ENCODE measurements at regions not wholly inside any gene's neighbourhood (a gene's known extent, or its start where the extent isn't known, plus 50 kb on each side); places are given as distances from the start of the nearest gene placed in this dataset.
A peak's percentile ranks its signal among the peaks of the same experiment; 100 is the strongest.

DNA sequence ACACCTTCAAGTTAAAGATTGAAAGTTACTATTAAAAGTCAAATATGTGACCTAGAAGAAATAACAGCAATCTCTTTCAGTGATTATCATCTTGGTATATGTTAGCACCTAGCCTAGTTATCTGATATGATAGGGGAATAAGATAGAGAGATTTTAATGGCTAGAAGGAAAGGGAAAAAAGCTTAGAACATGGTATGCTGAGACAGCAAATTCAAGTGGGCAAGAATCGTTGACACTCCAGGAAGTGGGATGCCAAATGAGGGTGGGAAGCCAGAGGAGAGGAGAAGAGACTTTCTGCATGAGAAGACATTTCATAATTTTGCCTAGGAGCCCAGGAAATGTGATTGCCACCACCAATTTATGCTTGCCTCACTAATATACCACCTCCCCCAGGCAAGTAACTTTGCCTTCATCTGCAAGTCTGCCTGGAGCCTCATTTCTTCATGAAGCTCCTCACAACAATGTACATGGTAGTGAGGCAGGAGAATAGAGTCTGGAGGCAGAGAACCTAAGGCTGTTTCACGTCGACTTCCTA, 504.9 kb downstream of the TNS1 start:
- Histone ChIP-seq H3K4me3 (ENCODE audit: low read depth, low read length) (no peak overlapping the region), H3K4me1 (ENCODE audit: control insufficient read depth, insufficient read depth, low read length) (no peaks in the 10 kb centered on the region), H3K36me3 (ENCODE audit: control insufficient read depth, insufficient read depth, low read length) (no peaks in the 10 kb centered on the region), H3K27me3 (ENCODE audit: control insufficient read depth, insufficient read depth, low read length) (no peaks in the 10 kb centered on the region), H3K27ac (ENCODE audit: low read depth, low read length) (no peak overlapping the region), H3K9me3 (ENCODE audit: control insufficient read depth, insufficient read depth, low read length) (no peaks in the 10 kb centered on the region)
- WGBS (ENCODE audit: insufficient coverage): 100% methylated on average over 1 of the region's 3 CpGs
- DNase-seq (ENCODE audit: low read depth in 4 of 6, low spot score in 6 of 6): no peak

GRCh38 chr2:217494557-217494956, 508.2 kb downstream of the TNS1 start:
- Histone ChIP-seq H3K27ac (ENCODE audit: low read depth, low read length) (no peak overlapping the region), H3K27me3 (ENCODE audit: control insufficient read depth, insufficient read depth, low read length) (no peaks in the 10 kb centered on the region), H3K36me3 (ENCODE audit: control insufficient read depth, insufficient read depth, low read length) (no peaks in the 10 kb centered on the region), H3K4me1 (ENCODE audit: control insufficient read depth, insufficient read depth, low read length) (no peaks in the 10 kb centered on the region), H3K4me3 (ENCODE audit: low read depth, low read length) (no peak overlapping the region), H3K9me3 (ENCODE audit: control insufficient read depth, insufficient read depth, low read length) (no peaks in the 10 kb centered on the region)
- WGBS (ENCODE audit: insufficient coverage): 100% methylated on average over 1 of the region's 4 CpGs
- no peak for DNase-seq (ENCODE audit: low read depth in 4 of 6, low spot score in 6 of 6)

DNA sequence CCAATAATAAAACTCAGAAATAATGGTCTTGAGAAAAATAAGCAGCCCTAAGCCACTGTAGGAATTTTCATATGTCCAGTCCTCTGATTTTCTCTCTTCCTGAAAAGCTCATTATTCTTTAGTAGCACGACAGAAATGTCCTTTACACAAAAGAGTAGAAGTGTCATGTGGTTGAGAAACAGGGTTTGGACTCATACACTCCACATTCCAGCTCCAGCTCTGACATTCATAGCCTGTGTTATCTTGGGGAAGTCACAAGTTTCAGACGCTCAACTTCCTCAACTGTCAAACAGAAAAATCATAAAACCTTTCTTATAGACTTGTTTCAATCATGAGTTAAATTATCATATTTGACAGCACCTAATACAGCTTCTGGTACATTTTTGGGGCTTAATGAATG, 511.5 kb downstream of the TNS1 start:
- H3K27ac ChIP-seq (ENCODE audit: low read depth, low read length): no peak overlapping the region
- WGBS (ENCODE audit: insufficient coverage): no CpG with 5 or more reads among the region's 2 CpGs
- no peaks in the 10 kb centered on the region for H3K9me3 ChIP-seq (ENCODE audit: control insufficient read depth, insufficient read depth, low read length)
- H3K4me1 ChIP-seq (ENCODE audit: control insufficient read depth, insufficient read depth, low read length): no peaks in the 10 kb centered on the region
- DNase-seq (ENCODE audit: low read depth in 4 of 6, low spot score in 6 of 6): no peak
- no peaks in the 10 kb centered on the region for H3K27me3 ChIP-seq (ENCODE audit: control insufficient read depth, insufficient read depth, low read length)
- H3K36me3 ChIP-seq (ENCODE audit: control insufficient read depth, insufficient read depth, low read length): no peaks in the 10 kb centered on the region
- H3K4me3 ChIP-seq (ENCODE audit: low read depth, low read length): no peak overlapping the region

DNA sequence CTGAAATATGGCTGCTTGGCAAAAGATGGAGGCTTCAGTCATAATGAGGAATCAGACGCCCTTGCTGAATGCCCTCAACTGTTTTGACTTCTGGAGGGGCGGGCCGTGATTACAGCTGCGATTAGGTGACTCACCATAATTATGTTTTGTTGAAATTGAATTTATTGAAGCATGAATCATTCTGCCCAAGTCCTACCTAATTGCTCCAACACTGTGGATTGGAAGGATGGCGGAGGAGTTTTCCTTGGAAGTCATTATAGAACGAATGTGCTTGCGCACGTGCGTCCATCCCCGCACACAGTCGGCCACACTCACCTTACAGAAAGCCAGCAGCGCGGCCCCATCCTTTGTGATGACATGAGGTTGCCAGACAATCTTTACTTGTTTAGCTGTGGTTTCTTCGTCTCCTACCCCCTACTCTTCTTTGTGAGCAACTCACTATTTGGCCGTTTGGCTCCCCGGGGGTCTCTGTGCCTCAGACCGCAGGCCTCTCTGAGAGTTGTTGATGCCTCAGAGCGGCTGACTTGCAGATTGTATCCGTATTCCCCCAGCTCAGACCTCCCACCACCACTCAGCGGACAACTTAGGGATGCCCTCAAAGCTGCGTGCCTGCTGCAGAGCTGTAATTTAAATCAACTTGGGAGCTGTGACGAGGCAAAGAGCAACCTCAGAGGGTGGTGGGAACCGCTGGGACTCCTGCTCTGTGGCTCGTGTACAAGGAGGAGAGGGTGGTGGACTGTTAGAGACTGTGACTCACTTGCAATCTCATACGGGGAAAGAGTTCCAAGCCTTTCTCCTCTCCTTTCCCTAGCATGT, 513.4 kb downstream of the TNS1 start:
- DNase-seq (ENCODE audit: low read depth in 4 of 6, low spot score in 6 of 6): peak in 1 of 6 donors; percentile 22
- no peaks in the 10 kb centered on the region for H3K9me3 ChIP-seq (ENCODE audit: control insufficient read depth, insufficient read depth, low read length)
- H3K36me3 ChIP-seq (ENCODE audit: control insufficient read depth, insufficient read depth, low read length): no peaks in the 10 kb centered on the region
- 54% methylated on average over 6 of the region's 25 CpGs for WGBS (ENCODE audit: insufficient coverage)
- no peak overlapping the region for H3K27ac ChIP-seq (ENCODE audit: low read depth, low read length)
- H3K27me3 ChIP-seq (ENCODE audit: control insufficient read depth, insufficient read depth, low read length): no peaks in the 10 kb centered on the region
- H3K4me1 ChIP-seq (ENCODE audit: control insufficient read depth, insufficient read depth, low read length): no peaks in the 10 kb centered on the region
- H3K4me3 ChIP-seq (ENCODE audit: low read depth, low read length): no peak overlapping the region

- H3K27ac ChIP-seq (ENCODE audit: low read depth, low read length): no peak overlapping the region
- H3K36me3 ChIP-seq (ENCODE audit: control insufficient read depth, insufficient read depth, low read length): no peaks in the 10 kb centered on the region
- H3K9me3 ChIP-seq (ENCODE audit: control insufficient read depth, insufficient read depth, low read length): no peaks in the 10 kb centered on the region
- no peak for DNase-seq (ENCODE audit: low read depth in 4 of 6, low spot score in 6 of 6)
- H3K4me1 ChIP-seq (ENCODE audit: control insufficient read depth, insufficient read depth, low read length): no peaks in the 10 kb centered on the region
- H3K27me3 ChIP-seq (ENCODE audit: control insufficient read depth, insufficient read depth, low read length): no peaks in the 10 kb centered on the region
- WGBS (ENCODE audit: insufficient coverage): no CpG with 5 or more reads among the region's 1 CpG
- H3K4me3 ChIP-seq (ENCODE audit: low read depth, low read length): no peak overlapping the region
Measured at GRCh38 chr2:217484046-217484445, 518.7 kb downstream of the TNS1 start.

DNA sequence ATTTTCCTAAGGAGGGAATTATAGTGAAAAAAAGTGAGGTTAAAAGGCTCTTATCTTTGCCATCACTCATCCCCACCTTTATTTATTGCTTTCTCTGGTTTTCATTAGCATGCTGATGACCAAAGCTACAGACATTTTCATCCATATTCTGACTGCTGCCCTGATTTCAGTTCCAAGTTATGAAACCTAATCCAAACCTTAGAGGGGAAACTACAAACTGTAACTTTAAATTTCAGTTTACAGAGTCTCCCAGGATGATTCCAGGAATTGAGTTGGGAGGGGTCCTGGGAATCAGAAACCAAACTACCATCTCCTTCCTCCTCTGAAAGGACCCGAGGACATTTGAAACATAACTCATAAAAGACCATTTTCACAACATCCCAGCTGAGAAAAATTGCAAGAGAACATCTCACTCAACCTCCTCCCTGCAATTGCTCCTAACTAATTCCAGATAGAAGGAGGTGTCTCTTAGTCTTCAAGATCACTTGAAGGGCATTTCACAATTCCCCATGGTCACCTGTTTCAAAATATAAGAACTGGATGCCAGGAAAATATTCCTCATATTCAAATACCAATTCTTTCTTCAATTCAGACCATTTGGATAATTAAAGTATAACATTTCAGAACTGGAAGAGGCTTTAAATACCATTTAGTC, 520.6 kb downstream of the TNS1 start:
- H3K27ac ChIP-seq (ENCODE audit: low read depth, low read length): no peak overlapping the region
- no peaks in the 10 kb centered on the region for H3K4me1 ChIP-seq (ENCODE audit: control insufficient read depth, insufficient read depth, low read length)
- H3K36me3 ChIP-seq (ENCODE audit: control insufficient read depth, insufficient read depth, low read length): no peaks in the 10 kb centered on the region
- H3K4me3 ChIP-seq (ENCODE audit: low read depth, low read length): no peak overlapping the region
- no CpG with 5 or more reads among the region's 1 CpG for WGBS (ENCODE audit: insufficient coverage)
- no peaks in the 10 kb centered on the region for H3K27me3 ChIP-seq (ENCODE audit: control insufficient read depth, insufficient read depth, low read length)
- no peaks in the 10 kb centered on the region for H3K9me3 ChIP-seq (ENCODE audit: control insufficient read depth, insufficient read depth, low read length)
- no peak for DNase-seq (ENCODE audit: low read depth in 4 of 6, low spot score in 6 of 6)

- no CpG with 5 or more reads among the region's 1 CpG for WGBS (ENCODE audit: insufficient coverage)
- no peak overlapping the region for H3K4me3 ChIP-seq (ENCODE audit: low read depth, low read length)
- no peaks in the 10 kb centered on the region for H3K4me1 ChIP-seq (ENCODE audit: control insufficient read depth, insufficient read depth, low read length)
- H3K9me3 ChIP-seq (ENCODE audit: control insufficient read depth, insufficient read depth, low read length): no peaks in the 10 kb centered on the region
- H3K27me3 ChIP-seq (ENCODE audit: control insufficient read depth, insufficient read depth, low read length): no peaks in the 10 kb centered on the region
- H3K36me3 ChIP-seq (ENCODE audit: control insufficient read depth, insufficient read depth, low read length): no peaks in the 10 kb centered on the region
- DNase-seq (ENCODE audit: low read depth in 4 of 6, low spot score in 6 of 6): no peak
- H3K27ac ChIP-seq (ENCODE audit: low read depth, low read length): no peak overlapping the region
Measured at GRCh38 chr2:217481577-217481976, 521.2 kb downstream of the TNS1 start.

GRCh38 chr2:217479566-217479965, 523.2 kb downstream of the TNS1 start:
- Histone ChIP-seq H3K4me1 (ENCODE audit: control insufficient read depth, insufficient read depth, low read length) (peaks cover under 1% of the 10 kb centered on the region), H3K27me3 (ENCODE audit: control insufficient read depth, insufficient read depth, low read length) (no peaks in the 10 kb centered on the region), H3K36me3 (ENCODE audit: control insufficient read depth, insufficient read depth, low read length) (no peaks in the 10 kb centered on the region), H3K27ac (ENCODE audit: low read depth, low read length) (peak overlapping the region; percentile 55), H3K4me3 (ENCODE audit: low read depth, low read length) (no peak overlapping the region), H3K9me3 (ENCODE audit: control insufficient read depth, insufficient read depth, low read length) (no peaks in the 10 kb centered on the region)
- WGBS (ENCODE audit: insufficient coverage): no CpG with 5 or more reads among the region's 4 CpGs
- peak in 5 of 6 donors; percentile 42 to 83 (median 49) for DNase-seq (ENCODE audit: low read depth in 4 of 6, low spot score in 6 of 6)

- no peaks in the 10 kb centered on the region for H3K36me3 ChIP-seq (ENCODE audit: control insufficient read depth, insufficient read depth, low read length)
- no peaks in the 10 kb centered on the region for H3K9me3 ChIP-seq (ENCODE audit: control insufficient read depth, insufficient read depth, low read length)
- peak in 3 of 6 donors; percentile 15 to 44 (median 43) for DNase-seq (ENCODE audit: low read depth in 4 of 6, low spot score in 6 of 6)
- H3K4me3 ChIP-seq (ENCODE audit: low read depth, low read length): no peak overlapping the region
- no peaks in the 10 kb centered on the region for H3K27me3 ChIP-seq (ENCODE audit: control insufficient read depth, insufficient read depth, low read length)
- WGBS (ENCODE audit: insufficient coverage): 32% methylated on average over 7 of the region's 9 CpGs
- peak overlapping the region; percentile 55 for H3K27ac ChIP-seq (ENCODE audit: low read depth, low read length)
- peaks cover 3% of the 10 kb centered on the region for H3K4me1 ChIP-seq (ENCODE audit: control insufficient read depth, insufficient read depth, low read length)
Measured at GRCh38 chr2:217478831-217479455, 523.9 kb downstream of the TNS1 start.

Data from spinal cord (tissue), 9 donors.